ENCODE measurements at regions not wholly inside any gene's neighbourhood (a gene's known extent, or its start where the extent isn't known, plus 50 kb on each side); places are given as distances from the start of the nearest gene placed in this dataset.
A peak's percentile ranks its signal among the peaks of the same experiment; 100 is the strongest.

- no peak for TF ChIP-seq CTCF (IDR thresholded peaks at IDR 0.05; ENCODE audit: low read depth, low read length)
- H3K4me3 ChIP-seq (ENCODE audit: low read depth, low read length), result no peak overlapping the region
Observed at GRCh38 chr10:4676566-4676965, 149.4 kb upstream of the AKR1E2 start.

GRCh38 chr10:4675808-4676207 is 150.2 kb upstream of the AKR1E2 start:
- TF ChIP-seq CTCF (IDR thresholded peaks at IDR 0.05; ENCODE audit: low read depth, low read length), result no peak

GRCh38 chr10:4673279-4674040 is 152.5 kb upstream of the AKR1E2 start:
- no peak for TF ChIP-seq CTCF (IDR thresholded peaks at IDR 0.05; ENCODE audit: low read depth, low read length)
- no peak overlapping the region for H3K4me3 ChIP-seq (ENCODE audit: low read depth, low read length)

More at GRCh38 chr10:4675808-4676207, 150.2 kb upstream of the AKR1E2 start:
- H3K4me3 ChIP-seq (ENCODE audit: low read depth, low read length), result no peak overlapping the region

- no peak for TF ChIP-seq CTCF (IDR thresholded peaks at IDR 0.05; ENCODE audit: low read depth, low read length)
- no peak overlapping the region for H3K4me3 ChIP-seq (ENCODE audit: low read depth, low read length)
Observed at GRCh38 chr10:4672201-4672600, 153.8 kb upstream of the AKR1E2 start.

GRCh38 chr10:4671451-4672145 is 154.4 kb upstream of the AKR1E2 start:
- H3K4me3 ChIP-seq (ENCODE audit: low read depth, low read length), result peak overlapping the region; percentile 40
- no peak for TF ChIP-seq CTCF (IDR thresholded peaks at IDR 0.05; ENCODE audit: low read depth, low read length)

- no peak overlapping the region for H3K4me3 ChIP-seq (ENCODE audit: low read depth, low read length)
- TF ChIP-seq CTCF (IDR thresholded peaks at IDR 0.05; ENCODE audit: low read depth, low read length), result no peak
Observed at GRCh38 chr10:4670737-4671136, 155.3 kb upstream of the AKR1E2 start.

- no peak overlapping the region for H3K4me3 ChIP-seq (ENCODE audit: low read depth, low read length)
- no peak for TF ChIP-seq CTCF (IDR thresholded peaks at IDR 0.05; ENCODE audit: low read depth, low read length)
Observed at GRCh38 chr10:4669585-4669984, 156.4 kb upstream of the AKR1E2 start.
